GM23248 (cell line): ENCODE measurements at regions not wholly inside any gene's neighbourhood (a gene's known extent, or its start where the extent isn't known, plus 50 kb on each side); places are given as distances from the start of the nearest gene placed in this dataset.

Experiments
- EZH2 ChIP-seq: fragments of 200-600 bp; sonication (generic); IDR thresholded peaks from 2 replicates; pipeline ENCODE4 v1.6.1; 2018; ENCODE audit warnings: antibody characterized with exemption, mild to moderate bottlenecking; ENCODE audit not compliant: insufficient read depth, poor library complexity, severe bottlenecking
- EZH2phosphoT487 ChIP-seq: fragments of 200-600 bp; sonication (generic); IDR thresholded peaks from 2 replicates; pipeline ENCODE4 v1.6.1; 2018; ENCODE audit warnings: antibody characterized with exemption, moderate library complexity, mild to moderate bottlenecking, low read depth; ENCODE audit not compliant: insufficient read depth

GRCh38 chr7:144997512-144997911 is 161.7 kb upstream of the TPK1 start:
- TF ChIP-seq EZH2 (no peak), EZH2phosphoT487 (no peak)
